CD4-positive, alpha-beta T cell (primary cell): ENCODE measurements at regions not wholly inside any gene's neighbourhood (a gene's known extent, or its start where the extent isn't known, plus 50 kb on each side); places are given as distances from the start of the nearest gene placed in this dataset.

Experiments
- ATAC-seq: fragments of 200-7000 bp; cut with Tn5 transposase; one replicate; pipeline ENCODE4 v1.10.0; 2022; ENCODE audit warnings: mild to moderate bottlenecking; ENCODE audit not compliant: poor library complexity
- CTCF ChIA-PET: fragments of 350-600 bp; sonication (Branson Sonifier 250); formaldehyde crosslinking; loops from one replicate; lab custom pipeline; 2021; ENCODE audit warnings: antibody characterized with exemption, inconsistent platforms; lab: Charles Lee
- POLR2A ChIA-PET: fragments of 350-600 bp; sonication (Branson Sonifier 250); formaldehyde crosslinking; loops from one replicate; lab custom pipeline; 2021; ENCODE audit warnings: antibody characterized with exemption, inconsistent platforms; lab: Charles Lee
- DNase-seq, 14 experiments: peaks; one replicate each; pipeline ENCODE4 v3.0.0-alpha.2; 2013 to 2020; ENCODE audit warnings: mixed read lengths in 2 of 14
- H3K27ac ChIP-seq, 2 donors: one replicate each; pipeline versions ENCODE4 v1.5.1 to v1.7.0; 2013; ENCODE audit warnings: low read length in 2 of 2, low read depth in 1 of 2, mild to moderate bottlenecking in 1 of 2
- H3K27me3 ChIP-seq, 2 experiments: 1 replicate in 1 of 2; 2 replicates in 1 of 2; pipeline versions ENCODE4 v1.6.1 to v1.7.0; 2013; ENCODE audit warnings: low read length in 2 of 2, control low read depth in 1 of 2, mild to moderate bottlenecking in 1 of 2, moderate library complexity in 1 of 2; ENCODE audit not compliant: insufficient read depth in 2 of 2, control insufficient read depth in 1 of 2
- H3K36me3 ChIP-seq: one replicate; pipeline ENCODE4 v1.6.1; 2013; ENCODE audit warnings: low read length, control low read depth; ENCODE audit not compliant: insufficient read depth
- H3K4me1 ChIP-seq: one replicate; pipeline ENCODE4 v1.6.1; 2013; ENCODE audit warnings: low read length, control low read depth; ENCODE audit not compliant: insufficient read depth
- H3K4me3 ChIP-seq: one replicate; pipeline ENCODE4 v1.5.1; 2013; ENCODE audit warnings: mild to moderate bottlenecking, low read length, moderate library complexity
- H3K9me3 ChIP-seq, 2 experiments: 1 replicate in 1 of 2; 2 replicates in 1 of 2; pipeline versions ENCODE4 v1.6.1 to v1.7.0; 2013; ENCODE audit warnings: low read length in 2 of 2, mild to moderate bottlenecking in 2 of 2, control low read depth in 1 of 2, moderate library complexity in 1 of 2; ENCODE audit not compliant: control insufficient read depth in 1 of 2, insufficient read depth in 1 of 2
- H3K27ac Mint-ChIP-seq: one replicate; pipeline ENCODE4 v1.8.0; 2020; ENCODE audit warnings: mixed read lengths
- H3K27me3 Mint-ChIP-seq: one replicate; pipeline ENCODE4 v1.8.0; 2021; ENCODE audit warnings: mixed read lengths
- H3K36me3 Mint-ChIP-seq: one replicate; pipeline ENCODE4 v1.8.0; 2021; ENCODE audit warnings: low read depth, mixed read lengths
- H3K4me1 Mint-ChIP-seq: one replicate; pipeline ENCODE4 v1.8.0; 2021; ENCODE audit warnings: low read depth, mixed read lengths
- H3K4me3 Mint-ChIP-seq: one replicate; pipeline ENCODE4 v1.8.0; 2020; ENCODE audit warnings: mild to moderate bottlenecking, mixed read lengths
- H3K9me3 Mint-ChIP-seq: one replicate; pipeline ENCODE4 v1.8.0; 2020; ENCODE audit warnings: mixed read lengths
- intact Hi-C, 2 experiments: fragments of 100-400 bp; cut with DNase I in 1 of 2; cut with micrococcal nuclease in 1 of 2; formaldehyde crosslinking; loops; one replicate each; pipeline versions ENCODE4 v1.15.1 to v1.9.0; 2023 to 2025; cut with DNase I, micrococcal nuclease
- TF ChIP-seq, protein P1 (sequence below): fragments of 200-600 bp; IDR thresholded peaks from one replicate; pipeline ENCODE4 v1.8.0; 2022; ENCODE audit warnings: antibody characterized with exemption, mild to moderate bottlenecking

DNA sequence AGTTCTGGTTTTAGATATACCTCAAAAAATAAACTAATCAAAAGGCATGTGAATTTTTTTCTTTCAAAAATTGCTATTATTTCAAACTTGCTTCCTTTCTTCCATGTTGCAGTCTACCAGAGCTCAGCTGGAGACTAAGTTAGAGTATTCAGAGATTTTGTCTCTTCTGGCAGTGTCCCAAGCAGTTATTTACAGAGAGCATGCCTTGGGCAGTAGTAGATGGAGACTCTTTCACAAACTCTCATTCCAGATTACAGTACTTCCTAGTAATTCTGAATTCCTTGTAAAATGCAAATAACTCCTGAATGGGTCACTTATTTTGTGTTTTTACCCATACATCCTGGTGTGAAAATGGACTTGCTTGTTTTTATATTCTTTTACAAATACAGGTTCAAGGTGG lies 703.4 kb downstream of the EPHA7 start:
- POLR2A ChIA-PET, result no interaction called here
- Mint-ChIP-seq H3K27ac (no peak overlapping the region), H3K4me3 (no peak overlapping the region), H3K36me3 (no peaks in the 10 kb centered on the region), H3K9me3 (peaks cover 8% of the 10 kb centered on the region), H3K4me1 (no peaks in the 10 kb centered on the region), H3K27me3 (no peaks in the 10 kb centered on the region)
- Histone ChIP-seq H3K36me3 (no peaks in the 10 kb centered on the region), H3K9me3 (peaks cover 0 to 5% of the 10 kb centered on the region in 2 experiments), H3K27me3 (no peaks in the 10 kb centered on the region), H3K4me1 (no peaks in the 10 kb centered on the region), H3K27ac (no peak overlapping the region), H3K4me3 (no peak overlapping the region)
- no peak for ATAC-seq
- no peak for DNase-seq
- CTCF ChIA-PET, result no interaction called here
- intact Hi-C loops, result loop anchor here in 1 of 2 experiments (1.0 kb wide), 1 partner anchor 41 kb away; no protein-coding TSS in a partner anchor
- TF ChIP-seq, protein P1, sequence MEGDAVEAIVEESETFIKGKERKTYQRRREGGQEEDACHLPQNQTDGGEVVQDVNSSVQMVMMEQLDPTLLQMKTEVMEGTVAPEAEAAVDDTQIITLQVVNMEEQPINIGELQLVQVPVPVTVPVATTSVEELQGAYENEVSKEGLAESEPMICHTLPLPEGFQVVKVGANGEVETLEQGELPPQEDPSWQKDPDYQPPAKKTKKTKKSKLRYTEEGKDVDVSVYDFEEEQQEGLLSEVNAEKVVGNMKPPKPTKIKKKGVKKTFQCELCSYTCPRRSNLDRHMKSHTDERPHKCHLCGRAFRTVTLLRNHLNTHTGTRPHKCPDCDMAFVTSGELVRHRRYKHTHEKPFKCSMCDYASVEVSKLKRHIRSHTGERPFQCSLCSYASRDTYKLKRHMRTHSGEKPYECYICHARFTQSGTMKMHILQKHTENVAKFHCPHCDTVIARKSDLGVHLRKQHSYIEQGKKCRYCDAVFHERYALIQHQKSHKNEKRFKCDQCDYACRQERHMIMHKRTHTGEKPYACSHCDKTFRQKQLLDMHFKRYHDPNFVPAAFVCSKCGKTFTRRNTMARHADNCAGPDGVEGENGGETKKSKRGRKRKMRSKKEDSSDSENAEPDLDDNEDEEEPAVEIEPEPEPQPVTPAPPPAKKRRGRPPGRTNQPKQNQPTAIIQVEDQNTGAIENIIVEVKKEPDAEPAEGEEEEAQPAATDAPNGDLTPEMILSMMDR, result no peak

DNA sequence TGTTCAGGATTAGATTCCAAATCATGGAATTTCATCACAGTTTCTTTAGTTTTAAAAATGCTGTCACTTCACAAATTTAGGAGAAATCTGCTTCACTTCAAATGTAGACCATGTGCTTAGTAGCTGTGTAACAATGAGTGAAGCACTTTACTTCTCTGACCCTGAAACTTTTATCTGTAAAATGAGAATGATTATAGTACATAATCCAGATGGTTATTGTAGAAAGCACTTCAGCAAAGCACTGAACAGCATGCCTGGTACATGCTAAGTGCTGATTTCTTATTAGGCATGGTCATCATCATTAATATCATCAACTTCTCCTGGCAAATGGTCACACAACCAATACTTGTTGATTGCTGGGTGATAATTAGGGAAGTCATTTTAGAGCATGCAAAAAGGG lies 705.0 kb downstream of the EPHA7 start:
- Mint-ChIP-seq H3K9me3 (peaks cover 2% of the 10 kb centered on the region), H3K27ac (no peak overlapping the region), H3K27me3 (no peaks in the 10 kb centered on the region), H3K4me3 (no peak overlapping the region), H3K36me3 (no peaks in the 10 kb centered on the region), H3K4me1 (no peaks in the 10 kb centered on the region)
- intact Hi-C loops, result no loop called here
- ATAC-seq (no peak), DNase-seq (no peak)
- POLR2A ChIA-PET, result no interaction called here
- H3K36me3 ChIP-seq, result no peaks in the 10 kb centered on the region
- no peaks in the 10 kb centered on the region for H3K4me1 ChIP-seq
- H3K4me3 ChIP-seq, result no peak overlapping the region
- peaks cover 0 to 5% of the 10 kb centered on the region in 2 experiments for H3K9me3 ChIP-seq
- CTCF ChIA-PET, result no interaction called here
- no peaks in the 10 kb centered on the region for H3K27me3 ChIP-seq
- TF ChIP-seq, protein P1, result no peak
- no peak overlapping the region for H3K27ac ChIP-seq

DNA sequence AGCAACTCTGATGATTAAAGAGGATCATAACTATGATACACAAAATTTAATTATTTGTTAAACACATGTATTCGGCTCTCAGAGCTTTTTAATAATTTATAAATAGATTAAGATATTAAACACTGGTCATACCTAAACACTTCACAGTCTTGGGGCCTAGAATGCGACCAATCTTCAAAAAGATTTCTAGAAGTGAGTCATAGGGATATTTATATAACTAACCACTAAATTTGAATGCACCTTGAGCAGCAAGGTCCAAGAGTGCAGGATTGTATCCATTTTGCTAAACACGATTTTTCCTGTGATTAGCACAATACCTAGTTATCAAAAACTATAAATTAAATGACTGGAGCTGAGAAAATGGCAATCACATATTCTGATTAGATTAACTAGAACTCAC lies 709.3 kb downstream of the EPHA7 start:
- no peaks in the 10 kb centered on the region for H3K27me3 Mint-ChIP-seq
- POLR2A ChIA-PET, result no interaction called here
- intact Hi-C loops, result no loop called here
- no peak overlapping the region for H3K4me3 Mint-ChIP-seq
- Histone ChIP-seq H3K9me3 (no peaks in the 10 kb centered on the region), H3K4me3 (no peak overlapping the region), H3K27me3 (no peaks in the 10 kb centered on the region), H3K36me3 (no peaks in the 10 kb centered on the region), H3K4me1 (no peaks in the 10 kb centered on the region), H3K27ac (no peak overlapping the region)
- CTCF ChIA-PET, result no interaction called here
- no peak overlapping the region for H3K27ac Mint-ChIP-seq
- DNase-seq (no peak), ATAC-seq (no peak)
- no peaks in the 10 kb centered on the region for H3K4me1 Mint-ChIP-seq
- no peaks in the 10 kb centered on the region for H3K36me3 Mint-ChIP-seq
- TF ChIP-seq, protein P1, result no peak
- H3K9me3 Mint-ChIP-seq, result peaks cover 2% of the 10 kb centered on the region
